NCI-H146 (cell line): ENCODE measurements at regions not wholly inside any gene's neighbourhood (a gene's known extent, or its start where the extent isn't known, plus 50 kb on each side); places are given as distances from the start of the nearest gene placed in this dataset.

Experiments used
- DNase-seq: peaks from one replicate; lab custom pipeline; 2025; lab: John Stamatoyannopoulos, UW

DNA sequence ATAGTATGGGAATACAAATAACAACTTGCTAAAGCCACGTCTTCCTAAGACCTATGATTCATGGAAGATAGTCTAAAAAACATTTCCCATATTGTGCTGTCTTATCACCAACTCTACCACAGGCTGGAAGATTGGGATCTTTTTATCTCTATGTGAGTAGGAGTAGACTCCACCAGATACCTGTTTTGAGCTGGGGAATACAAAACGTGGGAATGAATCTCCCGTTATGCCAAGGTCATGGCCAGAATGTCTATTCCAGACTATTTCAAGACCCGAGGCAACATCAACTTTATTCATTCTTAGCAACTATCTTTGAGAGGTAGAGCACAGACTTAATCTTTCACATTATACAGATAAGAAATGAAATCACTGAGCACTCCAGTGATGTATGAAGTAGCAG, 2350.9 kb upstream of the WWC1 start:
- no peak for DNase-seq

- DNase-seq, result no peak
Measured at GRCh38 chr5:165956854-165957253, 2334.6 kb upstream of the WWC1 start.

- no peak for DNase-seq
Measured at GRCh38 chr5:165981671-165982070, 2309.8 kb upstream of the WWC1 start.

GRCh38 chr5:165996201-165996875, 2295.1 kb upstream of the WWC1 start:
- DNase-seq, result no peak

DNA sequence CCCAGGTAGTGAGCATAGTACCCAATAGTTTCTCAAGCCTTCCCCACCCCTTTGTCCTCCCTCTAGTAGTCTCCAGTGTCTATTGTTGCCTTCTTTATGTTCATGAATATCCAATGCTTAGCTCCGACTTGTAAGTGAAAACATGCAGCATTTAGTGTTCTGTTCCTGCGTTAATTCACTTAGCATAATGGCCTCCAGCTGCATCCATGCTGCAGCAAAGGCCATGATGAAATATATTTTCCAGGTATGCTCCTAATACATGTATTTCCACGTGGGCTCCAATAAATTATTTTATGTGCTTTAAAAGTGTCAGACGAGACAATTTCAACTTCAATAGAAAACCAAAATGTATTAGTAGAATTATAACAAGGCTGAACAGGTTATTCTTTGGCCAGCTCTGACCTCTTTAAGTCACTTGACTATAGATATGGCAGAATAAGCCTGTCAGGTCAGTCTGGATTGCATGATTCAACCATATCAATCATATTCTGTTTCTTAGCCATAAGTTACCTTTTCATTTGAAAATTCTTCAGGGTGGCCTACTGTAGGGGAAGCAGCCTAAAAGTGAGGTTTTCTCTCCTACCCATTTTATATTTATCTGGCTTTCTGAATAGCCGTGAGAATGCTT, 2291.6 kb upstream of the WWC1 start:
- DNase-seq, result no peak

- no peak for DNase-seq
Measured at GRCh38 chr5:166004006-166004405, 2287.4 kb upstream of the WWC1 start.

GRCh38 chr5:166013415-166013814, 2278.0 kb upstream of the WWC1 start:
- no peak for DNase-seq

DNA sequence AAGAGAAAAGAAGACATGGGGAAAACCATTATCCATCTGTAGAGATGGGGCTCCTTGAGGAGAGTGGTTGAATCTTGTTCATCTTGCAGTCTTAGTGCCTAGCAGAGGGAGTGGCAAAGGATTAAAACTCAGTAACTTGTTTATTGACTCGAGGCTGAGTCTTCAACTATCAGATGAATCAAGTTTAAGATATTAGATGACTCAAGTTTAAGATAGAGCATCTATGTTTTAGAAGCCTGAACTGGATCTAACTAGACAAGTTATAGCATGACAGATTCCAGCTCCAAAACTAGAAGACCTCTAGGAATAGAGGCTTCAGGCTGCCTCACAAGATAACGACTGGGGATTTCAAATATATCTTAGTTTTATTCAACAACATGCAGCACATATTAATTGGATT, 2277.2 kb upstream of the WWC1 start:
- DNase-seq, result no peak

DNA sequence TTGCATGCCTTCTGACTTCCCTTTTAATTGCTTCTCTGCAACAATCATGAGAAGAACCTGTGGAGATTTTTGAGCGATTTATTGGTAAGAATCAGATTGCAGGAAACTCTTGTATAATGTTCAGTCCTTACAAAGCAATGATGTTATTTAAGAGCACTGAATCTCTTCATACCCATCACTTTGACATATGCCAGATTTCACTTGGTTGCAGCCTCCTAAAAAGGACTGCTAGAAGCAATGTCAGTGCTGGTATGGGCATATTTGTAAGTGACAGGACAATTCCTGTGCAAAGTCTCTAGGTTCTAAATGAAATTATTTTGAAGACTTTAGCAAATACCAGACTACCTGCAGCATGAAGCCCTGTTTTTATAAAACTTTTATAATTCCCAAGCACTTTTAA, 2272.7 kb upstream of the WWC1 start:
- DNase-seq, result no peak

DNA sequence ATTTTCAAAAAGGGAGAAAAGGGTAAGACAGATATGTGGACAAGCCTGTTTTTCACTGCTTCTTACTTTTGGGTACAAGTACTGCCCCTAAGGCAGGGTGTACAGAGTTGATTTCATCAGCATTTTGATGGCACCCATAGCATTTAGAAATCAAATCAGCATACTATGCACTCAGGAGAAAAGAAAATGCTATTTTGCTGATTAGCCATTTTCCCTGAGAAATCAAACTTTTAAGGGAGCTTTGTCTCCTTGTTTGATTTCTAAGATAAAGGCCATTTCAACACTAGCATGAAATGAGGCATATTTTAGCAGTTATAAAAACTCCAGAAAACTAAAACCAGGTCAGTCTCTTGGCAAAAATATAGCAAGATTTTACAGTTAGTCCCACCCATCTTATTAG, 2269.4 kb upstream of the WWC1 start:
- no peak for DNase-seq

DNA sequence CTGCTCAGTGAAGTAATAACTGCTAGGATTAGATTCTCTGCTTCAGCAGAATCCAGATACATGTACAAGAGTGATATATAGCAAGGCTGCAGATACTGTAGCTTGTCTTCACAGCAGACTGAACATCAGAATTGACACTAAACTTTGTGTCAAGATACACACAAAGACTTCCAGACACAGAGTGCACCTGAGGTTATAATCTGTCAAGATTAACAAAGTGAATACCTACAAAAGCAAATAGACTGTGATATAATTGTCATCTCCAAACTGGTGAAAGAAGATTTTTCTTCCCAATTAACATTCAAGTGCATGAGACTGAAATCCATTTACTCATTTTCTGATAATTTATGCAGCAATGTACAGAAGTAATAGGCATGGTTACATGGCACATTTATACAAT, 2266.5 kb upstream of the WWC1 start:
- no peak for DNase-seq

- DNase-seq, result no peak
Measured at GRCh38 chr5:166027582-166027981, 2263.9 kb upstream of the WWC1 start.

GRCh38 chr5:166031926-166032325, 2259.5 kb upstream of the WWC1 start:
- no peak for DNase-seq

GRCh38 chr5:166032601-166033000, 2258.8 kb upstream of the WWC1 start:
- DNase-seq, result no peak

DNA sequence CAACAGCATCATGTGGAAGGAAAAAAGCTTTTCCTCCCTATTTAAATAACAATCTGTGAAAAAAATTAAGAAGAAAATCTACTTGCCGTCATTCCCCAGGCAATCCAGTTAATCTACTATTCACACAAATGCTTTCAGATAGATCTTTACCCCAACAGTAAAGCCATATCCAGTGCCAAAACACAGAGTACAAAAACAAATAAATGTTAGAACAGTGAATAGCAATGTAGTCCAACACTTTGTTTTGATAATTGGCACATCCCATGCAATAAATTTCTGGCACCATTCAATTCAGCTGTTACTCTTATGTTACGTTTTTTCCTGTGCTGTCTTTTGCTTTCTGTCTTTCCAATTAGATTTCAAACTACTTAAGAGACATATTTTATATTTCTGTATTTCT, 2245.5 kb upstream of the WWC1 start:
- DNase-seq, result no peak

GRCh38 chr5:166046956-166047355, 2244.5 kb upstream of the WWC1 start:
- no peak for DNase-seq

- no peak for DNase-seq
Measured at GRCh38 chr5:166050531-166050930, 2240.9 kb upstream of the WWC1 start.

GRCh38 chr5:166058660-166059059, 2232.8 kb upstream of the WWC1 start:
- no peak for DNase-seq

DNA sequence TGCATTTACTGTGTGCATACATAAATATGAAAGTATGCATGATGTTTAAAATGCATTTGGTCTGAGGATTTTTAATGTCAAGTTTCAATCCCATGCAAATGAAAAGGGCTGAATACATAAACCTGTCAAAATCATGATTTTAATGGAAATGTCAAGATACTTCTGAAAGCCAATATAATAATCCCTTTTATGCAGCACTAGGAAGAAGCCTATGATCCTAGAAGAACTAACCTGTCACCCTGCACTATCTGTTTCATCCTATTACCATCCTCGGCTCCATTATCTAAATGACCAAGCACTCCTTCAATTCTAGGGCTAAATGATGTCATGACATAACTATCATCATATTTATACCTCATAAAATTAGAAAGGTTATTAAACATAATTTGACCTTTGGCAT, 2229.4 kb upstream of the WWC1 start:
- DNase-seq, result no peak

GRCh38 chr5:166062719-166063118, 2228.7 kb upstream of the WWC1 start:
- DNase-seq, result no peak

DNA sequence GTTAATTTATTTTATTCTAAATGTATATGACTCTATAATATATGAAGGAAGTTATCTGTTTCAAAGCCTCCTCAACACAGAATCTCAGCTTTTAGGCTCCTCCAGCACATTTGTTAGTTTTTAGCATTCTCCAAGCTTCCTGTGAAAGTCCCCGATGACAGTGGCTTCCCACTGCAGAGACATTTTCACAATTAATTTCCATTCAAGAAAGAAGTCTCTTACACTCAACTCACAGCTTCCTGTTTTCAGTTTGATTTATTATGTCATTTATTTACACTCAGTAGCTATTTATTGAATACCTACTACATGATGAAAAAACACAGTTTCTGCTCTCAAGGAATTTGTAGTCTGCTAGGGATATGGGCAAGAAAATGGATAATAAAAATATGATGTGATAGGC, 2228.2 kb upstream of the WWC1 start:
- no peak for DNase-seq

GRCh38 chr5:166068547-166069335, 2222.7 kb upstream of the WWC1 start:
- no peak for DNase-seq

DNA sequence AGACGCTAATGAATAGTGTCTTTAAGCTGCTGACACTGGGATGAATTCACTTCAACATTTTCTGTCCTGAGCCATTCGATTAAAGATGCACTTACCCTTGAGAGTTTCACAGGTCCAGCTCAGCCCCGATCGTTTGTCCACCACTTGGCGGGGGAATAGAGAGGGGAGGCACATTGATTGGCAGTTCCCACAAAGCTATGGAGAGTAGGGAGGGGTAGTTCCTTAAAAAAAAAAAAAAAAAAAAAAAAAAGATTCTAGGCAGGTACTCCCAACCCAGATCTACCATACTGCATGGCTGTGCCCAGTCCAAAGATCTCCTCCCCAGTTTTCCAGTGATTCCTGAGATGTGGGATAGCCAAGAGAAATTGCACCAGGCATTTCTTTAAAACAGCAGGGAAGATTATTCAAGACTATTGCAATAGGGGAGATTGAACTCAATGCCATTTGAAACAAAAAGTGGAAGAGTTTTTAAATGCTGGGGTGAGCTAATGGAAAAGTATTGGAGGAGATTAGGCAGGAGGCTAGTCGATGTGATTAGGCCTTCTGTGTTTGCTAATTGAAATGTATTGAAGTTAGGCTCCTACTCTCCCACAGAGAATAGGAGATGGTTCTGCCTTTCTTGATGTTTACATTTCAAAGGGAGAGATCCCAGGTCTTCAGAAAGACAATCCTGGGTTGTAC, 2217.4 kb upstream of the WWC1 start:
- DNase-seq, result no peak
